OCI-LY7 (cell line): ENCODE measurements at regions not wholly inside any gene's neighbourhood (a gene's known extent, or its start where the extent isn't known, plus 50 kb on each side); places are given as distances from the start of the nearest gene placed in this dataset.

ENCODE experiments used
- EZH2phosphoT487 ChIP-seq: fragments of 200-600 bp; sonication (generic); IDR thresholded peaks from 2 replicates; pipeline ENCODE4 v1.6.1; 2018; ENCODE audit warnings: low read depth, borderline replicate concordance, mild to moderate bottlenecking, mixed run types, antibody characterized with exemption, low read length, moderate library complexity, mixed read lengths
- TF ChIP-seq, protein P1 (sequence below): fragments of 200-600 bp; sonication (generic); conservative IDR thresholded peaks from 2 replicates; pipeline ENCODE4 v1.5.1; 2014; ENCODE audit warnings: mild to moderate bottlenecking, antibody characterized with exemption, low read length, moderate library complexity, mixed read lengths

DNA sequence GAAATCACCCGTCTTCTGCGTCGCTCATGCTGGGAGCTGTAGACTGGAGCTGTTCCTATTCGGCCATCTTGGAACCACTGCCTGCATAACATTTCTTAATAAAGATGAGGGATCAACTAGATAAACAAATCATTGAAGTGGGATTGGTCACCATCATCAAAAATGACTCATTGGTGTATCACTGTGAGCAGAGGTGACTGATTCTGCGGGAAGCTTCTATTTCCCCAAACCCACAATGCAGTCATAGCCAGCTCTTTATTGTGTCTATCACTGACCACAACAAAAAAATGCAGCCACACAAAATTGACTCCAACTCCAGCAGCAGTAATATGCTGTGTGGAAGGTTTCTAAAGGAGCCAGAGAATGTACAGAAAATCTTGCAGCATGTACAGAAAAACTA is 630.7 kb upstream of the HS6ST1 start:
- TF ChIP-seq, protein P1, sequence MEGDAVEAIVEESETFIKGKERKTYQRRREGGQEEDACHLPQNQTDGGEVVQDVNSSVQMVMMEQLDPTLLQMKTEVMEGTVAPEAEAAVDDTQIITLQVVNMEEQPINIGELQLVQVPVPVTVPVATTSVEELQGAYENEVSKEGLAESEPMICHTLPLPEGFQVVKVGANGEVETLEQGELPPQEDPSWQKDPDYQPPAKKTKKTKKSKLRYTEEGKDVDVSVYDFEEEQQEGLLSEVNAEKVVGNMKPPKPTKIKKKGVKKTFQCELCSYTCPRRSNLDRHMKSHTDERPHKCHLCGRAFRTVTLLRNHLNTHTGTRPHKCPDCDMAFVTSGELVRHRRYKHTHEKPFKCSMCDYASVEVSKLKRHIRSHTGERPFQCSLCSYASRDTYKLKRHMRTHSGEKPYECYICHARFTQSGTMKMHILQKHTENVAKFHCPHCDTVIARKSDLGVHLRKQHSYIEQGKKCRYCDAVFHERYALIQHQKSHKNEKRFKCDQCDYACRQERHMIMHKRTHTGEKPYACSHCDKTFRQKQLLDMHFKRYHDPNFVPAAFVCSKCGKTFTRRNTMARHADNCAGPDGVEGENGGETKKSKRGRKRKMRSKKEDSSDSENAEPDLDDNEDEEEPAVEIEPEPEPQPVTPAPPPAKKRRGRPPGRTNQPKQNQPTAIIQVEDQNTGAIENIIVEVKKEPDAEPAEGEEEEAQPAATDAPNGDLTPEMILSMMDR, result no peak
- no peak for TF ChIP-seq EZH2phosphoT487
